OCI-M2 (cell line): ENCODE measurements at regions not wholly inside any gene's neighbourhood (a gene's known extent, or its start where the extent isn't known, plus 50 kb on each side); places are given as distances from the start of the nearest gene placed in this dataset.
A peak's percentile ranks its signal among the peaks of the same experiment; 100 is the strongest.
"Not testable (repeated sequence)": the region's sequence is repeated elsewhere in the genome, so short reads cannot be mapped to it uniquely, and the experiment has no call there.

ENCODE experiments used
- DNase-seq: peaks from one replicate; lab custom pipeline; 2025; ENCODE audit not compliant: unreplicated experiment; lab: John Stamatoyannopoulos, UW

DNA sequence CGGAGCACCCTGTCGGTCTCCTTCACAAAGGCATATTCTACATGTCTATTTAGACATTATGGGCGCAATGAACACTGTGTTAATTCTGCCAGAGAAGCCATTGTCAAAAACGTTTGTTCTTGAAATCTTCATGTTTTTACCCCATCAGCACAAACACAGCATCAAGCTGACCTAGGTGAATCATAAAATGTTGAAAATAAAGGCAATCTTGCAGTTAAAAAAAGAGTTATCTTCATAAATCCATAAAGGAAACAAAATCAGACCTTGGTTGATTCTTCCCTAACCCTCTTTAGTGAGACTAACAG, 154.9 kb downstream of the DIO2 start:
- DNase-seq, result no peak

DNA sequence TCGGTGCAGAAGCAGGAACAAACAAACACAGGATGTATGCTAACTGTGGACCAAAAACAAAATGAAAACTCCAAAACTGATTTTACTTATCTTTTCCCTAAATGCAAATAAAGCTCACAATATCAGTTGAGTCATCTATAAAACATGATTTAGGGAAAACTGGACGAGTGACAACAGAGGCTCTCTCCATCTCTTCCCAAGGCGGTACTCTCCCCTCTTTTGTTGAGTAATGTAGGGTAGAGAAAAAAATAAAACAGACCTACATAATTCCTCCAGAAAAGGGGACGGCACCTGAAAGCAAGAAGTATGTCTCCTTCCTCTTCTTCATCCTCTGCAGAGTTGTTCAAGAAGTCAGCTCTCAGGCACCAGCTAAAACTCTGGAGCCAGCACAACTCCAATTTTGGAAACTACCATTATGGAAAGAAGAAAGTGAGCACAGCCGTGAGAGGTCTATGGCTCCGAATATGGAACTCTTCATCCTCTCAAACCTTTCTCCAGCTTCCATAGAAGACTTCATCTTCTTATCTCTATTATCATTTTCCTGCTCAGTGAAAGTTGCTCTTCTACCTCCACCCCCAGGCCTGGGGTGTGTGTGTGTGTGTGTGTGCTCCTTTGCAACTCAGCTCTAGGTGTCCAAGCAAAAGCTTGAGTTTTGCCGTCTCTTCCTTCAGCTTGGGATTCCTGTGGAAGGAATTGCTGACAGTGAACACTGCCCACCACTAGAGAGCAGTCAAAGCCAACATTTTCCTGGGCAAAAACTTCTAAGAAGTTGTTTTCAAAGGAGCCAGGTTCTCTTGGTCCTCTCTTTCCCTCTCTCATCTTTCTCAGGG, 155.4 kb downstream of the DIO2 start:
- peak; percentile 5 for DNase-seq

DNA sequence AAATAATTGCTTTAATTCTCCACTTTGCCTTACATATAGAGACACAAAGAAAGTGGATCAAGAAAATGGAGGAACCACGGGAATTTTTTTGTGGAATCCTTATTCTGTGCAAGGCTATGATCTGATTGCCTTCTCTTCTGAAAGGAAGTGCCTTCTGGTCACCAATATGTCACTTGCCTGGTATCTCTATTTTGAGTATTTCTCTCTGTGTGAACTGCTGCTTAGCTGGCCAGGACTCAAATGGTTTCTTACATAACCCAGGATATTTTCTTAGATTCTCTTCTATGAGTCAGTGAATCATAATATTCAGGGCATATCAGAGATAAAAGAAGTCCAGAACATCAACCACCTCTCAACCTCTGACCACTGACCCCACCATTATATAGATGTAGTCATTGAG, 156.1 kb downstream of the DIO2 start:
- DNase-seq, result no peak

DNA sequence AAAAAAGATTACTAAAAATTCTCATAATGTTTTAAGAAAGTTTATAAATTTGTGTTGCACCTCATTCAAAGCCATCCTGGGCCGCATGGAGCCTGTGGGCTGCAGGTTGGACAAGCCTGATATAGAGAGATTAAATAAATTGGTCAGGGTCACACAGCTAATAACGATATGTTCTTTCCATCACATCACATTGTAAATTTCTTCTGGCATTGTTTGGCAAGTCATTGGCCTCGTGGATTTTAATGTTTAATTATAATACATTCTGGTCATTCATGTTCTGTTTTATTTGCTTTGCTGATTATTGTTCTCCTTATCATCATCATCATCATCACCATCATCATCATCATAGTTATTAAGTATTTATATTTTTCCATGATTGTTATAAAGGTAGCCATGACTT, 157.3 kb downstream of the DIO2 start:
- no peak for DNase-seq

DNA sequence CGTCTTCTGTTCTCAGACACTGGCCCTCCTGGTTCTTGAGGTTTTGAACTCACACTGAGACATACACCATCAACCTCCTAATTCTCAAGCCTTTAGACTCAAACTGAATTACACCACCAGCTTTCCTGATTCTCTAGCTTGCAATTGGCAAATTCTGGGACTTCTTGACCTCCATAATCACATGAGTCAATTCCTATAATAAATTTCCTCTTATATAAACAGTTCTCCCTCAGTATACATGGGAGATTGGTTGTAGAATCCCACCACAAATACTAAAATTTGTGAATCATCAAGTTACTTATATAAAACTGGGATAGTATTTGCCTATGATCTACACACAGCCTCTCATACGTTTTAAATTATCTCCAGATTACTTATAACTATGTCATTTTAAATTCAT, 162.2 kb downstream of the DIO2 start:
- no peak for DNase-seq

GRCh38 chr14:80047761-80048160, 163.5 kb downstream of the DIO2 start:
- DNase-seq, result no peak

DNA sequence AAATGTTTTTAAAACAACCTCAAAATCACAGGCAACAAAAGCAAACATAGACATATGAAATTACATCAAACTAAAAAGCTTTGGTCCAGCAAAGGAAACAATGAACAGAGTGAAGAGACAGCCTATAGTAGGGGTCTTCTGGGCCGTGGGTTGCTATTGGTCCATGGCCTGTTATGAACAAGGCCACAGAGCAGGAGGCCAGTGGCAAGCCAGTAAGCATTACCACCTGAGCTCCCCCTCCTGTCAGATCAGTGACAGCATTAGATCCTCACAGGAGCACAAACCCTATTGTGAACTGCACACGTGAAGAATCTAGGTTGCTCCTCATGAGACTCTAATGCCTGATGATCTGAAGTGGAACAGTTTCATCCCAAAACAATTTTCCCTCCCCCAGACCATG, 174.0 kb downstream of the DIO2 start:
- no peak for DNase-seq

DNA sequence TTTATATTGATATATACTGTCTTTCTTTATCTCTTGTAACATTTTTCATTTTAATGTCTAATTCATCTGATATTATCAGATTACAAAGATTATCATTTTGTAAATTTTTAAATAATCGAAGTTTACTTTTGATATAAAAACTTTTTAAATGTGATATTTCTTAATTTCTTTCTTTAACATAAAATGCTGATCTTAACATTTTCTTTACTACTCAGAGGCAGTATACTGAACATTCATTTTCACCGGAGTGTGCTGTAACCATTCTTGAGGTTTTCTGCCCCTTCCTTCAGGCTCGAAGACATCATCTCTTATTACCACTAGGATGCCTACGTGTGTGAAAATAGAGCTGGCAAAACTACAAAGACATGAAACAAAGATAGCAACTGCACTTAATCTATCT, 186.9 kb downstream of the DIO2 start:
- DNase-seq, result no peak

- not testable (repeated sequence) for DNase-seq
These were observed 192.8 kb downstream of the DIO2 start for GRCh38 chr14:80018476-80018875.

DNA sequence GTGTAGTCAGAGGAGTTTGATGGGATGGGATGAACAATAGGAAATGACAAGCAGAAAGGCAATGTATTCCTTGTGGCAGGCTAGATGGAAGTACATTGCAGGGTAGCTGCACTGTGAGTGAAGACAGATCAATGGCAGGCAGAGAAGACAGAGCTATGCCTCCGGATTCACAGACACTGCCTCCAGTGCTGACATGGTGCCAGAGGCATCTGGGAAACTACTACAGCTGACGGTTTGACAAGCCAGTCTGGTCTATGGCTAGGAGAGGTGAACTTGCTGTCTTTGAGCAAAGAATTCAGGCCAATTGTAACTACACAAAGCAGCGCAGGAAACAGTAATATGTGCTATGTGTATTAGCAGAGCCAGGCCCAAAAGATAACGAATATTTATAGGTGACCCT, 193.5 kb downstream of the DIO2 start:
- no peak for DNase-seq

- DNase-seq, result not testable (repeated sequence)
These were observed 201.1 kb downstream of the DIO2 start for GRCh38 chr14:80010245-80010644.

DNA sequence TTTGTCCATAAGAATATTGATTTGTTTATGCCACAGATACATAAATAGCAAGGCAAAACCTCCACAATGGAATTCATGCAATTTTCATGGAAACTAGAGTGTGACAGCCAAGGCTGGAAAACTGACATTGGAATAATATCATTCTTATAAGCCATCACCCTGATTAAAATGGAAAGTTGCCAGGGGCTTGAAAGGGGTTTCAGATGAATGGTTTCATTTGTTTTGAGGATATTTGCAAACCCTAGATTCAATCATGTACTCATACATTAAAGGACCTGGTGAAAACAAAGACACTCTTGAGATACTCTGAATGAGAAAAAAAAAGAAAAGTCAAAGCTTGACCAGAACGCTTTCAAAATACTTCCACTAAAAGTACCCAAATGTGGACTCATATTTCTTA, 205.7 kb downstream of the DIO2 start:
- no peak for DNase-seq

DNA sequence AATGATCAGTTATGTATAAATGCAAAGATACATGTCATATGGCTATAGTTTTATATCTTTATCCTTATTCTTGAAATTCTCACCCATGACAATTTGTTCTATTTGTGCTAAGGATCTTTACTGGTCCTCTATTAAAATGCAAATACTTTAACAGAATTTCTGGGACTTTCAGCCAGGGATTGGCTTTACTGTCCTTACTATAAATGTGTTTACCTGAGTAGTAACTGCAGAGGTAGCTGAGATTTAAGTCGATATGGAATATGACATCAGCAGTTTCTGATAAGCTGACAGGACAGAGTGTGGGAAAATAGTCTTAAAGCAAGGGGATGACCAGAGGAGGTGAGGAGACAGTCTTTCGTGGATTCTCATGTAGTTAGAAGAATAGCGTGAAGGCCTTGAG, 206.4 kb downstream of the DIO2 start:
- no peak for DNase-seq

GRCh38 chr14:80003138-80003537, 208.2 kb downstream of the DIO2 start:
- DNase-seq, result no peak

DNA sequence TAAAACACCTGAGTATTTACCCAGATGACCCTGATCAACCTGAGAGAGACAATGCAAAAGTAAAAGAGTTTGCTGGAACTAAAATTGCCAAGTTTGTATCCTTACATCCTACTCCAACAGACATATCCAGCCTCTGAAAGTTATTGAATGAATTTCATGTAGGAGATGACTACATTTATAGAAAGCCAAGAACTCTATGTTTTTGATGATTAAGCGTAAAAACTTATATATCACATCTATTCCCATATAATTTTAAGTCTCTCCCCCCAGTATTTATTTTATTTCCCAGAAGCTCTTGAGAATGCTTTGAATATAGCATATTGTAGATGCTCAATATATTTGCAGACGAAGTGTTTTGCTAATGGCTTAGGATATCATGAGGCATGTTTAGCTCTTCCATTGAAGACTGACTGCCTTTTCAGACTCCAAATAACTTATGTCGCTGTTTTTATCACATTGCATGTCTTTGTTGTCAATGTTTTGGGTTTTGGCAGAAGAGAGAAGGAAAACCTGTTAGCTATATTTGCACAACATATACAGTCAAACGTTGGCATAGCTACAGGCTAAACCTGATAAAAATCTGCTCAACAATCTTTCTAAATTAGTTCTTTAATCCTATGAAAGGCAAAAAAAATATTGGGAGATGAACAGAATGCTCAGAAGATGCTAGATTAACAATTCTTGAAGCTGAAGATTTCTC, 213.6 kb downstream of the DIO2 start:
- DNase-seq, result no peak

- no peak for DNase-seq
These were observed 218.7 kb downstream of the DIO2 start for GRCh38 chr14:79992407-79993198.

DNA sequence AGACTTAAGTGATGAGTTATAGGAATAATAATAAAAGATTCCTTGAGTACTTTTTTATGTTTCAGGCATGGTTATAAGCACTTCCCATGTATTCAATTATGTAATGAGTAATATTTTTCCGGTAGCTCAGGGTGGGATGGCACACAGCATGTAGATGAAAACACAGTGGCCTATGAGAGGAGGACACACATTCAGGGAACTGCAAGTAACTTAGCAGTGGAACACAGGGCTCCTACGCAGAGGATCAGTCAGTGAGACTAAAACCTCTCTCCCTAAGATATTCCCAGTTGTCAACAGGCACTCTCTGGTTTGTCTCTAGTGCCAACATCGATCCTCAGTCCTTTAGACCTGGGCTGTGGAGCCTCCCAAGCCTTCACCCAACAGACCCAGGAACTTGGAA, 219.4 kb downstream of the DIO2 start:
- DNase-seq, result no peak

DNA sequence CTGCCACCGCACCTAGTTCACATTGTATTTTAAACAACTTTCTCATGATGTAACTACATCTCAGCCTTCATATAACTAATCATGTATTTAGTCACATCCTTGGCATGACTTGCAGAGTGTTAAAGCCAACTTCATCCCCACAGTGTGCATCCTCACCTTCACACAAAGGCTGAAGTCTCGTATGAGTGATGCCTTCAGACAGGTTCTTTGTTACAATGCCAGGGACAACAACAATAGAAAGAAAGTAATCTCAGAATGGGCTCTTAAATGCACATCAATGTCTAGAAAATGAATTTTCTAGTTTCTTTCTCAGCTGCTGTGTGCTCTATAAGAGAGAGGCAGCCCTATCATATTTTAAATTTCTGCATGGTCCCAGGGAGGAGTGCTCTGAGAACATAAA, 221.3 kb downstream of the DIO2 start:
- DNase-seq, result no peak

- no peak for DNase-seq
These were observed 225.1 kb downstream of the DIO2 start for GRCh38 chr14:79986251-79986650.

GRCh38 chr14:79972230-79972629, 239.1 kb downstream of the DIO2 start:
- DNase-seq, result no peak

DNA sequence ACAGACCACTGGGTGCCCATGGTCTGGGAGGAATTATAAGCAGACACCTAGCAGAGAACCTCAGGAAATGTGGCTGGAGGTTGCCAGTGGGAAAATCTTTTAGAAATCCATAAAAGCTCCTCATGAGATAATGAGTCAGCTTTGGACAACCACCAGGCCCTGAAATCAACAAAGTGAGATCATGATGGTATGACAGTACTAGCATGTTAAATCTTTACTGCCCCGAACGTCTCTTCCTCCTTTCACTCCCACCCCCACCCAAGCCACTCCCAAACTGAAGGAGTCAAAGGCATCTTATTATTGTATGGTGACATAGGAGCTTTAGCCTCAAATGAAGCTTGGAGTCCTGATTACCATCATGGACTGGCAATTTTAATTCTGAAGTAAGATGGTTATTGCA, 240.0 kb downstream of the DIO2 start:
- DNase-seq, result no peak

- DNase-seq, result no peak
These were observed 243.9 kb downstream of the DIO2 start for GRCh38 chr14:79967453-79967852.
